ENCODE measurements at regions not wholly inside any gene's neighbourhood (a gene's known extent, or its start where the extent isn't known, plus 50 kb on each side); places are given as distances from the start of the nearest gene placed in this dataset.

DNA sequence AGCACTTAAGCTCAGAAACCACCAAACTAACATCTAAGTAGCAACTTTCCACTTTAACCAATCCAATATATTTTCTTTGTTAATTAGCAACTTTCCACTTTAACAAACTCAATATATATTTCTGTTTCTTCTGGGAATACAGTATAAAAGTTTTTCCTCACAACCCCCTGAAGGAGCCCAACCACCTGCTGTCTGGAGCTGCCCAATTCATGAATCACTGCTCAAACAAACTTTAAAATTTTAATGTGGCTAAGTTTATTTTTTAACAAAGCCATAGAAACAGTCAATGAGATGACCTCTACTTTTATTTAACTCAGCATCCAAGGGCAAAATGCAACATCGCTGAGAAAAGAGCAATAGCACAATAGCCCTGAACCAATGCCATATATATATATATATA lies 500.1 kb downstream of the EPM2A start:
- CTCF ChIA-PET, result no interaction called here
- ATAC-seq (ENCODE audit: poor library complexity), result no peak
- no peaks in the 10 kb centered on the region for H3K27me3 ChIP-seq (ENCODE audit: control insufficient read depth in 1 of 2, insufficient read depth in 2 of 2, low read length in 2 of 2)
- POLR2A ChIA-PET, result no interaction called here
- Mint-ChIP-seq H3K36me3 (ENCODE audit: low read depth) (no peaks in the 10 kb centered on the region), H3K4me1 (ENCODE audit: low read depth) (no peaks in the 10 kb centered on the region), H3K9me3 (peaks cover 5% of the 10 kb centered on the region), H3K27me3 (peaks cover 18% of the 10 kb centered on the region), H3K27ac (no peak overlapping the region), H3K4me3 (no peak overlapping the region)
- no peak overlapping the region for H3K27ac ChIP-seq (ENCODE audit: low read depth in 1 of 2, low read length in 2 of 2)
- H3K4me1 ChIP-seq (ENCODE audit: insufficient read depth, low read length), result no peaks in the 10 kb centered on the region
- H3K9me3 ChIP-seq (ENCODE audit: control insufficient read depth in 1 of 2, insufficient read depth in 1 of 2, low read length in 2 of 2), result no peaks in the 10 kb centered on the region
- no peak overlapping the region for H3K4me3 ChIP-seq (ENCODE audit: low read length)
- intact Hi-C loops (cut with DNase I, micrococcal nuclease), result no loop called here
- DNase-seq, result no peak
- no peaks in the 10 kb centered on the region for H3K36me3 ChIP-seq (ENCODE audit: insufficient read depth, low read length)
- TF ChIP-seq, protein P1, sequence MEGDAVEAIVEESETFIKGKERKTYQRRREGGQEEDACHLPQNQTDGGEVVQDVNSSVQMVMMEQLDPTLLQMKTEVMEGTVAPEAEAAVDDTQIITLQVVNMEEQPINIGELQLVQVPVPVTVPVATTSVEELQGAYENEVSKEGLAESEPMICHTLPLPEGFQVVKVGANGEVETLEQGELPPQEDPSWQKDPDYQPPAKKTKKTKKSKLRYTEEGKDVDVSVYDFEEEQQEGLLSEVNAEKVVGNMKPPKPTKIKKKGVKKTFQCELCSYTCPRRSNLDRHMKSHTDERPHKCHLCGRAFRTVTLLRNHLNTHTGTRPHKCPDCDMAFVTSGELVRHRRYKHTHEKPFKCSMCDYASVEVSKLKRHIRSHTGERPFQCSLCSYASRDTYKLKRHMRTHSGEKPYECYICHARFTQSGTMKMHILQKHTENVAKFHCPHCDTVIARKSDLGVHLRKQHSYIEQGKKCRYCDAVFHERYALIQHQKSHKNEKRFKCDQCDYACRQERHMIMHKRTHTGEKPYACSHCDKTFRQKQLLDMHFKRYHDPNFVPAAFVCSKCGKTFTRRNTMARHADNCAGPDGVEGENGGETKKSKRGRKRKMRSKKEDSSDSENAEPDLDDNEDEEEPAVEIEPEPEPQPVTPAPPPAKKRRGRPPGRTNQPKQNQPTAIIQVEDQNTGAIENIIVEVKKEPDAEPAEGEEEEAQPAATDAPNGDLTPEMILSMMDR (IDR thresholded peaks at IDR 0.05), result no peak

DNA sequence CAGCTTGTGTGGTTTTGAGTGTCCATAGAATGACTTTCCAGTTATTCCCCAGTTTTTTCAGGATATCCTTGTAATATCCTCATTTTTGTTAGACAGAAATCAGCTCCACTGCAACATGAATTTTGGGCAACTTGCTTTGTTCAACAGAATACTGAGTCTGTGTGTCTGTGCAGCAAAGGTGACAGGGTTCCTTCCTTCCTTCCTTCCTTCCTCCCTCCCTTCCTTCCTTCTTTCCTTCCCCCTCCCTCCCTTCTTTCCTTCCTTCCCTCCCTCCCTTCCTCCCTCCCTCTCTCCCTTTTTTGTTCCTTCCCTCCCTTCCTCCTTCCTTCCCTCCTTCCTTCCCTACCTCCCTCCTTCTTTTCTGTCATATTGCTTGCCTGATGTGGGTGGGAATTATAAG lies 496.5 kb downstream of the EPM2A start:
- Mint-ChIP-seq H3K9me3 (no peaks in the 10 kb centered on the region), H3K27me3 (peaks cover 37% of the 10 kb centered on the region), H3K4me1 (ENCODE audit: low read depth) (no peaks in the 10 kb centered on the region), H3K36me3 (ENCODE audit: low read depth) (no peaks in the 10 kb centered on the region), H3K4me3 (no peak overlapping the region), H3K27ac (no peak overlapping the region)
- ChIA-PET CTCF (no interaction called here), POLR2A (no interaction called here)
- Histone ChIP-seq H3K27ac (ENCODE audit: low read depth in 1 of 2, low read length in 2 of 2) (no peak overlapping the region), H3K27me3 (ENCODE audit: control insufficient read depth in 1 of 2, insufficient read depth in 2 of 2, low read length in 2 of 2) (no peaks in the 10 kb centered on the region), H3K4me1 (ENCODE audit: insufficient read depth, low read length) (no peaks in the 10 kb centered on the region), H3K36me3 (ENCODE audit: insufficient read depth, low read length) (no peaks in the 10 kb centered on the region), H3K9me3 (ENCODE audit: control insufficient read depth in 1 of 2, insufficient read depth in 1 of 2, low read length in 2 of 2) (no peaks in the 10 kb centered on the region), H3K4me3 (ENCODE audit: low read length) (no peak overlapping the region)
- TF ChIP-seq, protein P1 (IDR thresholded peaks at IDR 0.05), result no peak
- ATAC-seq (ENCODE audit: poor library complexity) (no peak), DNase-seq (no peak)
- intact Hi-C loops (cut with DNase I, micrococcal nuclease), result no loop called here

DNA sequence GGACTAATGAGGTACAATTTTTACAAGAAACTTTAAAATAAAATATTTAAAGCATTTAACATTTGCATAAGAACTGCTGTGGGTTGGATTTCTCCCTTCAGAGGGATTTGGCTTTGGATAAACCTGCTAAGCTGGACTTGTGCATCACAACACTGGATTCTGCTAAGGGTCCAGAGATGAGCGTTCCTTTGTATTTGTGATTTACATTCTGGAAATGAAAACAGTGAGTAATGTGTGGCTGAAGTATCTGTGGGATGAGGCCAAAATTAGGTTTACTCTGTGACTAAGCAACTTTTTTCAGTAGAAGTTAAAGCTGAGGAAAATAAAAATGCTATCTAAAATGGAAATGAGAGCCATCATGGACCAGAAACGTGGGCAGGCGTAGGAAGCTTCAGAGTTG lies 494.3 kb downstream of the EPM2A start:
- Mint-ChIP-seq H3K27me3 (peaks cover 32% of the 10 kb centered on the region), H3K4me3 (no peak overlapping the region), H3K36me3 (ENCODE audit: low read depth) (no peaks in the 10 kb centered on the region), H3K27ac (no peak overlapping the region), H3K4me1 (ENCODE audit: low read depth) (no peaks in the 10 kb centered on the region), H3K9me3 (no peaks in the 10 kb centered on the region)
- POLR2A ChIA-PET, result no interaction called here
- Histone ChIP-seq H3K27ac (ENCODE audit: low read depth in 1 of 2, low read length in 2 of 2) (no peak overlapping the region), H3K27me3 (ENCODE audit: control insufficient read depth in 1 of 2, insufficient read depth in 2 of 2, low read length in 2 of 2) (no peaks in the 10 kb centered on the region), H3K36me3 (ENCODE audit: insufficient read depth, low read length) (no peaks in the 10 kb centered on the region), H3K4me3 (ENCODE audit: low read length) (no peak overlapping the region), H3K9me3 (ENCODE audit: control insufficient read depth in 1 of 2, insufficient read depth in 1 of 2, low read length in 2 of 2) (no peaks in the 10 kb centered on the region), H3K4me1 (ENCODE audit: insufficient read depth, low read length) (no peaks in the 10 kb centered on the region)
- ATAC-seq (ENCODE audit: poor library complexity), result no peak
- intact Hi-C loops (cut with DNase I, micrococcal nuclease), result no loop called here
- CTCF ChIA-PET, result no interaction called here
- DNase-seq, result no peak
- TF ChIP-seq, protein P1 (IDR thresholded peaks at IDR 0.05), result no peak

All from CD4-positive, alpha-beta T cell (primary cell).